ENCODE measurements at regions not wholly inside any gene's neighbourhood (a gene's known extent, or its start where the extent isn't known, plus 50 kb on each side); places are given as distances from the start of the nearest gene placed in this dataset.

DNA sequence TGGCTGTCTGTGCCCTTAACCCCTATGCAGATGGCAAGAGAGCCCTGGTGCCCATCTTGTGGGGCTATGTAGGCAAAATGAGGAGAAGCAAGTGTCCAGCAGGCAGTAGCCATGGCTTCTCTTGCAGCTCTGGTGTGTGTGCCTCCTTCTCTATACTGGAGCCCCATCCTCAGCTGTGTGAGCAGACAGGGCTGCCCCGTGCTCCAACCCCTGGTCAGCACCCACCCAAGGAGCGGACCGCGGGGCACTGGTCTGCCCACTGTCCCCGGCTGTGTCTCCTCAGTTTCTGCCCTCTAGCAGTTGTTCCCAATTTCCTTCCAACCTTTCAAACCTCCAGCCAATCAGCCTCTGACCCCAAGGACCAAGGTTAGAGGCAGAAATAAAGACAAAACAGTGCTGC, 134.9 kb upstream of the GLI2 start:
- Mint-ChIP-seq H3K27me3 (ENCODE audit: insufficient read depth, low read depth, poor library complexity) (peaks cover 11% of the 10 kb centered on the region), H3K27ac (no peak overlapping the region), H3K36me3 (ENCODE audit: low read depth) (no peaks in the 10 kb centered on the region), H3K9me3 (peaks cover 4% of the 10 kb centered on the region; the same call in 2 of the 3 replicates), H3K4me3 (no peak overlapping the region), H3K4me1 (peaks cover 16% of the 10 kb centered on the region)
- Histone ChIP-seq H3K9me2 (ENCODE audit: insufficient read depth) (no peaks in the 10 kb centered on the region), H3F3A (replicated peaks; ENCODE audit: low read depth) (no peaks in the 10 kb centered on the region), H3K27me3 (ENCODE audit: insufficient read depth) (no peaks in the 10 kb centered on the region), H2AFZ (no peak overlapping the region), H3K79me2 (replicated peaks; ENCODE audit: insufficient read depth) (no peaks in the 10 kb centered on the region), H3K4me3 (no peak overlapping the region), H3K4me1 (ENCODE audit: insufficient read depth) (no peaks in the 10 kb centered on the region), H3K4me2 (no peak overlapping the region), H3K27ac (ENCODE audit: low read depth) (no peak overlapping the region), H3K36me3 (ENCODE audit: insufficient read depth) (no peaks in the 10 kb centered on the region), H4K20me1 (replicated peaks; ENCODE audit: insufficient read depth) (no peaks in the 10 kb centered on the region)
- DNase-seq (ENCODE audit: low spot score) (no peak), ATAC-seq (no peak)
- no peak for TF ChIP-seq STAT1 (IDR thresholded peaks at IDR 0.05; ENCODE audit: unreplicated experiment)
- no peak for TF ChIP-seq NANOG (IDR thresholded peaks at IDR 0.05; ENCODE audit: borderline replicate concordance)

DNA sequence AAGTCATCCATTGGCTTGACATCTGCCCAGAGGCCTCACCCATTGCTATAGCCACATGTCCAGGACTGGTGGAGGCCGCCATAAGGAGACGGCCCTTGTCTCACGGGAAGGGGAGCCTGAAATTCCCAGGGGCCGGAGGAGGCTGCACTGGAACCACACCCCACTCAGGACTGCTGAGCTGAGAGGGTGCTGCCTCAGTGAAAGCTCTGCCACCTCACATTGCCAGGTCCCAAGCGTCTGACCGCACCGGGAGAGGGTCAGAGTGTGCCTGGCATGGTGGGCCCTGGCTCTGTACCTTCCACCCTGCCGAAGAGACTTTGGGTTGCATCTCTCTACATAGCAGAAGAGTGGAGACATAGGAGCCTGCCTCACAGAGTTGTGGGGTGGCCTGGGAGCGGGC, 134.1 kb upstream of the GLI2 start:
- TF ChIP-seq, protein P1, sequence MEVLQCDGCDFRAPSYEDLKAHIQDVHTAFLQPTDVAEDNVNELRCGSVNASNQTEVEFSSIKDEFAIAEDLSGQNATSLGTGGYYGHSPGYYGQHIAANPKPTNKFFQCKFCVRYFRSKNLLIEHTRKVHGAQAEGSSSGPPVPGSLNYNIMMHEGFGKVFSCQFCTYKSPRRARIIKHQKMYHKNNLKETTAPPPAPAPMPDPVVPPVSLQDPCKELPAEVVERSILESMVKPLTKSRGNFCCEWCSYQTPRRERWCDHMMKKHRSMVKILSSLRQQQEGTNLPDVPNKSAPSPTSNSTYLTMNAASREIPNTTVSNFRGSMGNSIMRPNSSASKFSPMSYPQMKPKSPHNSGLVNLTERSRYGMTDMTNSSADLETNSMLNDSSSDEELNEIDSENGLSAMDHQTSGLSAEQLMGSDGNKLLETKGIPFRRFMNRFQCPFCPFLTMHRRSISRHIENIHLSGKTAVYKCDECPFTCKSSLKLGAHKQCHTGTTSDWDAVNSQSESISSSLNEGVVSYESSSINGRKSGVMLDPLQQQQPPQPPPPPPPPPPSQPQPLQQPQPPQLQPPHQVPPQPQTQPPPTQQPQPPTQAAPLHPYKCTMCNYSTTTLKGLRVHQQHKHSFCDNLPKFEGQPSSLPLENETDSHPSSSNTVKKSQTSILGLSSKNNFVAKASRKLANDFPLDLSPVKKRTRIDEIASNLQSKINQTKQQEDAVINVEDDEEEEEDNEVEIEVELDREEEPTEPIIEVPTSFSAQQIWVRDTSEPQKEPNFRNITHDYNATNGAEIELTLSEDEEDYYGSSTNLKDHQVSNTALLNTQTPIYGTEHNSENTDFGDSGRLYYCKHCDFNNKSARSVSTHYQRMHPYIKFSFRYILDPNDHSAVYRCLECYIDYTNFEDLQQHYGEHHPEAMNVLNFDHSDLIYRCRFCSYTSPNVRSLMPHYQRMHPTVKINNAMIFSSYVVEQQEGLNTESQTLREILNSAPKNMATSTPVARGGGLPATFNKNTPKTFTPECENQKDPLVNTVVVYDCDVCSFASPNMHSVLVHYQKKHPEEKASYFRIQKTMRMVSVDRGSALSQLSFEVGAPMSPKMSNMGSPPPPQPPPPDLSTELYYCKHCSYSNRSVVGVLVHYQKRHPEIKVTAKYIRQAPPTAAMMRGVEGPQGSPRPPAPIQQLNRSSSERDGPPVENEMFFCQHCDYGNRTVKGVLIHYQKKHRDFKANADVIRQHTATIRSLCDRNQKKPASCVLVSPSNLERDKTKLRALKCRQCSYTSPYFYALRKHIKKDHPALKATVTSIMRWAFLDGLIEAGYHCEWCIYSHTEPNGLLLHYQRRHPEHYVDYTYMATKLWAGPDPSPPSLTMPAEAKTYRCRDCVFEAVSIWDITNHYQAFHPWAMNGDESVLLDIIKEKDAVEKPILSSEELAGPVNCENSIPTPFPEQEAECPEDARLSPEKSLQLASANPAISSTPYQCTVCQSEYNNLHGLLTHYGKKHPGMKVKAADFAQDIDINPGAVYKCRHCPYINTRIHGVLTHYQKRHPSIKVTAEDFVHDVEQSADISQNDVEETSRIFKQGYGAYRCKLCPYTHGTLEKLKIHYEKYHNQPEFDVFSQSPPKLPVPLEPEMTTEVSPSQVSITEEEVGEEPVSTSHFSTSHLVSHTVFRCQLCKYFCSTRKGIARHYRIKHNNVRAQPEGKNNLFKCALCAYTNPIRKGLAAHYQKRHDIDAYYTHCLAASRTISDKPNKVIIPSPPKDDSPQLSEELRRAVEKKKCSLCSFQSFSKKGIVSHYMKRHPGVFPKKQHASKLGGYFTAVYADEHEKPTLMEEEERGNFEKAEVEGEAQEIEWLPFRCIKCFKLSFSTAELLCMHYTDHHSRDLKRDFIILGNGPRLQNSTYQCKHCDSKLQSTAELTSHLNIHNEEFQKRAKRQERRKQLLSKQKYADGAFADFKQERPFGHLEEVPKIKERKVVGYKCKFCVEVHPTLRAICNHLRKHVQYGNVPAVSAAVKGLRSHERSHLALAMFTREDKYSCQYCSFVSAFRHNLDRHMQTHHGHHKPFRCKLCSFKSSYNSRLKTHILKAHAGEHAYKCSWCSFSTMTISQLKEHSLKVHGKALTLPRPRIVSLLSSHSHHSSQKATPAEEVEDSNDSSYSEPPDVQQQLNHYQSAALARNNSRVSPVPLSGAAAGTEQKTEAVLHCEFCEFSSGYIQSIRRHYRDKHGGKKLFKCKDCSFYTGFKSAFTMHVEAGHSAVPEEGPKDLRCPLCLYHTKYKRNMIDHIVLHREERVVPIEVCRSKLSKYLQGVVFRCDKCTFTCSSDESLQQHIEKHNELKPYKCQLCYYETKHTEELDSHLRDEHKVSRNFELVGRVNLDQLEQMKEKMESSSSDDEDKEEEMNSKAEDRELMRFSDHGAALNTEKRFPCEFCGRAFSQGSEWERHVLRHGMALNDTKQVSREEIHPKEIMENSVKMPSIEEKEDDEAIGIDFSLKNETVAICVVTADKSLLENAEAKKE (CRISPR knock-in tag; IDR thresholded peaks at IDR 0.05): no peak
- TF ChIP-seq, protein P2, sequence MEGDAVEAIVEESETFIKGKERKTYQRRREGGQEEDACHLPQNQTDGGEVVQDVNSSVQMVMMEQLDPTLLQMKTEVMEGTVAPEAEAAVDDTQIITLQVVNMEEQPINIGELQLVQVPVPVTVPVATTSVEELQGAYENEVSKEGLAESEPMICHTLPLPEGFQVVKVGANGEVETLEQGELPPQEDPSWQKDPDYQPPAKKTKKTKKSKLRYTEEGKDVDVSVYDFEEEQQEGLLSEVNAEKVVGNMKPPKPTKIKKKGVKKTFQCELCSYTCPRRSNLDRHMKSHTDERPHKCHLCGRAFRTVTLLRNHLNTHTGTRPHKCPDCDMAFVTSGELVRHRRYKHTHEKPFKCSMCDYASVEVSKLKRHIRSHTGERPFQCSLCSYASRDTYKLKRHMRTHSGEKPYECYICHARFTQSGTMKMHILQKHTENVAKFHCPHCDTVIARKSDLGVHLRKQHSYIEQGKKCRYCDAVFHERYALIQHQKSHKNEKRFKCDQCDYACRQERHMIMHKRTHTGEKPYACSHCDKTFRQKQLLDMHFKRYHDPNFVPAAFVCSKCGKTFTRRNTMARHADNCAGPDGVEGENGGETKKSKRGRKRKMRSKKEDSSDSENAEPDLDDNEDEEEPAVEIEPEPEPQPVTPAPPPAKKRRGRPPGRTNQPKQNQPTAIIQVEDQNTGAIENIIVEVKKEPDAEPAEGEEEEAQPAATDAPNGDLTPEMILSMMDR (conservative IDR thresholded peaks at IDR 0.05; ENCODE audit: low read depth in 2 of 2): no peak
- TF ChIP-seq JUNB (IDR thresholded peaks at IDR 0.05; ENCODE audit: unreplicated experiment): no peak
- TF ChIP-seq CREB1 (CRISPR knock-in tag; IDR thresholded peaks at IDR 0.05; ENCODE audit: low read depth): no peak
- no peaks in the 10 kb centered on the region for H3K79me2 ChIP-seq (replicated peaks; ENCODE audit: insufficient read depth)
- H2AFZ ChIP-seq: no peak overlapping the region
- no peak for DNase-seq (ENCODE audit: low spot score)
- Mint-ChIP-seq H3K27ac (no peak overlapping the region), H3K27me3 (ENCODE audit: insufficient read depth, low read depth, poor library complexity) (peaks cover 10% of the 10 kb centered on the region), H3K36me3 (ENCODE audit: low read depth) (no peaks in the 10 kb centered on the region), H3K4me3 (no peak overlapping the region), H3K4me1 (peaks cover 17% of the 10 kb centered on the region), H3K9me3 (peaks cover 4% of the 10 kb centered on the region; the same call in 2 of the 3 replicates)
- no peak overlapping the region for H3K4me2 ChIP-seq
- H3K27ac ChIP-seq (ENCODE audit: low read depth): no peak overlapping the region
- H3K4me3 ChIP-seq: no peak overlapping the region
- H3F3A ChIP-seq (replicated peaks; ENCODE audit: low read depth): no peaks in the 10 kb centered on the region
- no peaks in the 10 kb centered on the region for H3K9me2 ChIP-seq (ENCODE audit: insufficient read depth)
- no peaks in the 10 kb centered on the region for H3K4me1 ChIP-seq (ENCODE audit: insufficient read depth)
- no peaks in the 10 kb centered on the region for H3K27me3 ChIP-seq (ENCODE audit: insufficient read depth)
- ATAC-seq: no peak
- H4K20me1 ChIP-seq (replicated peaks; ENCODE audit: insufficient read depth): no peaks in the 10 kb centered on the region
- no peaks in the 10 kb centered on the region for H3K36me3 ChIP-seq (ENCODE audit: insufficient read depth)
